ENCODE measurements at regions not wholly inside any gene's neighbourhood (a gene's known extent, or its start where the extent isn't known, plus 50 kb on each side); places are given as distances from the start of the nearest gene placed in this dataset.

DNA sequence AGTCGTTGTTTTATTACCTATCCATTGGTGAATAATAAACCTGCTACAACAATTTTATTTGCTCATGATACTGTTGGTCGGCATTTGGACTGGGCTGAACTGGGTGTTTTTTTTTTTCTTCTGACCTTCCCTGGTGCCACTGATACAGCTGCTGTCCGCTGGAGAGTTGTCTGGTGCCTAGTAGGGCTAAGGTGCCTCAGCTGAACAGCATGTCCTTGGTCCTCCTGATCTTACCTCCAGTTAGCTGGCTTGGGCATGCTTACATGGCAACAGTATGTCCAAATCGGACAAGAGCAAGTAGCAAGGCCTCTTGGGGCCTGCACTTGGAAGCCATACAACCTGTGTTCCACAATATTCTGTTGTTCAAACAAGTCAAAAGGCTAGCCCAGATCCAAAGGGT lies 563.4 kb downstream of the BMP2 start:
- Histone ChIP-seq H3K27me3 (ENCODE audit: insufficient read depth, low read length) (no peaks in the 10 kb centered on the region), H3K27ac (ENCODE audit: low read depth, low read length) (no peak overlapping the region), H3K4me3 (ENCODE audit: low read length in 2 of 2) (no peak overlapping the region), H3K4me1 (ENCODE audit: insufficient read depth, low read length) (no peaks in the 10 kb centered on the region), H3K9me3 (ENCODE audit: control insufficient read depth in 1 of 2, low read length in 2 of 2) (no peaks in the 10 kb centered on the region), H3K36me3 (ENCODE audit: insufficient read depth, low read length) (no peaks in the 10 kb centered on the region)
- no peaks in the 10 kb centered on the region for H3K4me1 Mint-ChIP-seq
- no peak overlapping the region for H3K27ac Mint-ChIP-seq
- no peaks in the 10 kb centered on the region for H3K36me3 Mint-ChIP-seq
- no peak overlapping the region for H3K4me3 Mint-ChIP-seq
- H3K27me3 Mint-ChIP-seq: no peaks in the 10 kb centered on the region
- DNase-seq: no peak
- CTCF ChIA-PET (ENCODE audit: partially characterized antibody): no interaction called here
- POLR2A ChIA-PET (ENCODE audit: partially characterized antibody): no interaction called here
- peaks cover 5 to 19% (median 12%) of the 10 kb centered on the region in 8 donors for H3K9me3 Mint-ChIP-seq
- intact Hi-C loops (cut with micrococcal nuclease): no loop called here

DNA sequence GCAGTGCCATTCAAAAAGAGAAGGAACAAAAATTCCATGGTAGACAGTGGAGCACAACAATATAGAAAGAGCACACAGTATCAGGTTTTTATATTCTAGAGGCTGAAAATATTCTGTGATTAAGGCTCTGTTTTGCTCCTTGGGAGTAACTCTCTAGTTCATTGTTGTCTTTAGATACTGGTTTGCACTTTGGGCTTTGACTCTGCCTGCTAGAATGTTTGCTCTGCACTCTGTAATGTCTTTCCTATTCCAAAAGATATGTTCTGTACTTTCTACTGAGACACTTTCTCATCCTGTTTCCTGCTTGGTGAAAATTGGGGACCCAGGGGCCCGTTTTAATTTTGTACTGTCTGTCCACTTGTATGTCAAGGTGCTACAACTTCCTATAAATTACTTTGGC lies 564.7 kb downstream of the BMP2 start:
- H3K36me3 Mint-ChIP-seq: no peaks in the 10 kb centered on the region
- no peaks in the 10 kb centered on the region for H3K27me3 Mint-ChIP-seq
- DNase-seq: no peak
- Histone ChIP-seq H3K27ac (ENCODE audit: low read depth, low read length) (no peak overlapping the region), H3K9me3 (ENCODE audit: control insufficient read depth in 1 of 2, low read length in 2 of 2) (no peaks in the 10 kb centered on the region), H3K4me1 (ENCODE audit: insufficient read depth, low read length) (no peaks in the 10 kb centered on the region), H3K27me3 (ENCODE audit: insufficient read depth, low read length) (no peaks in the 10 kb centered on the region), H3K36me3 (ENCODE audit: insufficient read depth, low read length) (no peaks in the 10 kb centered on the region), H3K4me3 (ENCODE audit: low read length in 2 of 2) (no peak overlapping the region)
- peaks cover 4 to 17% (median 11%) of the 10 kb centered on the region in 8 donors for H3K9me3 Mint-ChIP-seq
- no peak overlapping the region for H3K27ac Mint-ChIP-seq
- no peaks in the 10 kb centered on the region for H3K4me1 Mint-ChIP-seq
- CTCF ChIA-PET (ENCODE audit: partially characterized antibody): no interaction called here
- intact Hi-C loops (cut with micrococcal nuclease): no loop called here
- no peak overlapping the region for H3K4me3 Mint-ChIP-seq
- POLR2A ChIA-PET (ENCODE audit: partially characterized antibody): no interaction called here

DNA sequence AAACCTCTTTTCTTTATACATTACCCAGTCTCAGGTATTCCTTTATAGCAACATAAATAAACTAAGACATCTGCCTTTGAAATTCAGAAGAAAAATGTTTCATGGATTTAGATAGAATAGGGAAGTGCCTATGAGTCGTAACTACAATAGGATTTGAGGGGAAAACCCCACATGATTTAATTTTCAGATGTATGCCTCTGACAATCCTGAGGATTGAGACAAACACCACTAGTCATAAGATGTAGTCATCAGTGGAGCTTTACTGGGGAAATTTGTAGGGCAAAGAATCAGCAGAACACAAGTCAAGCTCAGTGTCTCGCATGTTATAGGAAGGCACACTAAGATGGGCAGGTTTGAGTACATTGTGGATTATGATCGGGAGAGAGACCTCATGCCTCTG lies 566.4 kb downstream of the BMP2 start:
- Mint-ChIP-seq H3K9me3 (peaks cover 4 to 22% (median 14%) of the 10 kb centered on the region in 8 donors), H3K4me3 (no peak overlapping the region), H3K4me1 (no peaks in the 10 kb centered on the region), H3K27ac (no peak overlapping the region), H3K36me3 (no peaks in the 10 kb centered on the region), H3K27me3 (no peaks in the 10 kb centered on the region)
- intact Hi-C loops (cut with micrococcal nuclease): no loop called here
- no peak overlapping the region for H3K4me3 ChIP-seq (ENCODE audit: low read length in 2 of 2)
- no peaks in the 10 kb centered on the region for H3K36me3 ChIP-seq (ENCODE audit: insufficient read depth, low read length)
- no peaks in the 10 kb centered on the region for H3K27me3 ChIP-seq (ENCODE audit: insufficient read depth, low read length)
- ChIA-PET CTCF (ENCODE audit: partially characterized antibody) (no interaction called here), POLR2A (ENCODE audit: partially characterized antibody) (no interaction called here)
- no peaks in the 10 kb centered on the region for H3K9me3 ChIP-seq (ENCODE audit: control insufficient read depth in 1 of 2, low read length in 2 of 2)
- H3K27ac ChIP-seq (ENCODE audit: low read depth, low read length): no peak overlapping the region
- no peaks in the 10 kb centered on the region for H3K4me1 ChIP-seq (ENCODE audit: insufficient read depth, low read length)
- DNase-seq: no peak

DNA sequence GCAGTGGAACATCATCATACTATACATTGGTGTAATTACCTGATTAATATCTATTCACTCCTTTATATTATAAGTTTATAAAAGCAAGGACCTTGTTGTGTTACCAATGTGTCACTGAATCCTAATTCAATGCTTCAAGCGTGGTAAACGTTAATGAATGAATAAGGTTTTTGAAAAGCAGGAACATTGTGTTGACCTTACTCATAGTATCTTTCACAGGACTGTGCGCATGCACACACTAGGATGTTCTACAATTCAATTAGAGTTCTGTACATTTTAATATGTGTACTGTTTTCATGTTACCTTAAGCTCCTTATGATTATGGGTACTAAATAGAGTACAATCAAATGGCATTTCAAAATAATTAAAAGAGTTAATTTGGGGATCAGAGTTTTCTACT lies 578.5 kb downstream of the BMP2 start:
- Histone ChIP-seq H3K4me3 (ENCODE audit: low read length in 2 of 2) (no peak overlapping the region), H3K36me3 (ENCODE audit: insufficient read depth, low read length) (no peaks in the 10 kb centered on the region), H3K9me3 (ENCODE audit: control insufficient read depth in 1 of 2, low read length in 2 of 2) (no peaks in the 10 kb centered on the region), H3K27me3 (ENCODE audit: insufficient read depth, low read length) (no peaks in the 10 kb centered on the region), H3K27ac (ENCODE audit: low read depth, low read length) (no peak overlapping the region), H3K4me1 (ENCODE audit: insufficient read depth, low read length) (no peaks in the 10 kb centered on the region)
- Mint-ChIP-seq H3K4me1 (no peaks in the 10 kb centered on the region), H3K27ac (no peak overlapping the region), H3K9me3 (peaks cover 0 to 9% (median 4%) of the 10 kb centered on the region in 8 donors), H3K36me3 (no peaks in the 10 kb centered on the region), H3K27me3 (no peaks in the 10 kb centered on the region), H3K4me3 (no peak overlapping the region)
- POLR2A ChIA-PET (ENCODE audit: partially characterized antibody): no interaction called here
- CTCF ChIA-PET (ENCODE audit: partially characterized antibody): no interaction called here
- no peak for DNase-seq
- intact Hi-C loops (cut with micrococcal nuclease): no loop called here

DNA sequence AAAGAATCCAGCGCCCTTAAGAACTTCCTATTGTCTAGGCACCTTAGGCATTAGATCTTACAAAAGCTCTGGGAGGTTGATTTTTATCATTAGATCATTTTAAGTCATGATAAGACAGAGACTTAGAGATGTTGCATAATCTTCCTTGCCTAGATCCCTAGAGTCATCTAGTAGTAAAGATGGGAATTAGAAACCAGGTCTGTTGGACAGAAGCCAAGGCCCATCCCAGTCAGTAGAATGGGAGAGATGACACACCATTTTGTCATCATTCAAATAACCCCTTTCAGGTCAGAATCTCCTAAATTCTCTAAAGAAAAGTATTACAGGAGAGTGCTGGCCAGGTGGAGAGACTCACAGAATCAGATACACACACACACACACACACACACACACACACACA lies 579.1 kb downstream of the BMP2 start:
- H3K4me1 Mint-ChIP-seq: no peaks in the 10 kb centered on the region
- ChIA-PET POLR2A (ENCODE audit: partially characterized antibody) (no interaction called here), CTCF (ENCODE audit: partially characterized antibody) (no interaction called here)
- no peaks in the 10 kb centered on the region for H3K4me1 ChIP-seq (ENCODE audit: insufficient read depth, low read length)
- H3K9me3 ChIP-seq (ENCODE audit: control insufficient read depth in 1 of 2, low read length in 2 of 2): no peaks in the 10 kb centered on the region
- H3K9me3 Mint-ChIP-seq: peaks cover 0 to 12% (median 4%) of the 10 kb centered on the region in 8 donors
- H3K27me3 Mint-ChIP-seq: no peaks in the 10 kb centered on the region
- intact Hi-C loops (cut with micrococcal nuclease): no loop called here
- no peak overlapping the region for H3K27ac ChIP-seq (ENCODE audit: low read depth, low read length)
- no peaks in the 10 kb centered on the region for H3K27me3 ChIP-seq (ENCODE audit: insufficient read depth, low read length)
- no peak overlapping the region for H3K4me3 Mint-ChIP-seq
- H3K36me3 Mint-ChIP-seq: no peaks in the 10 kb centered on the region
- no peak overlapping the region for H3K4me3 ChIP-seq (ENCODE audit: low read length in 2 of 2)
- no peak overlapping the region for H3K27ac Mint-ChIP-seq
- H3K36me3 ChIP-seq (ENCODE audit: insufficient read depth, low read length): no peaks in the 10 kb centered on the region
- no peak for DNase-seq

DNA sequence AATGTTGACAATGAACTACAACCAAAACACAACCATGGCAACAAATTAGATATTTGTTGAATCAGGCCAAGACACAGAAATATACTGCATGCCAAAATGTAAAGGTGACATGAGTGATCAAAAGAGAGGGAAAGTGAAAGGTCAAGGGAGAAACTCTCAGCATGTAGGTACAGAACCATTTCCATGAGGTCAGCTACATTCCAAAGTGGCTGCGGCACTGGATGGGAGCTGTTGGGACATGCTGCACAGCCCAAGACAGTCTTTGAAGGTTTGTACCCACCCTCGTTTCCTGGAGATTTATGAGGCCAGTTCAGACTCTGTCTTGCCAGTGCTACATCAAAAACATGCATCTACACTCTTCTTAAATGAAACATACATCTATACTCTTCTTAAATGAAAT lies 579.9 kb downstream of the BMP2 start:
- Mint-ChIP-seq H3K27ac (no peak overlapping the region), H3K36me3 (no peaks in the 10 kb centered on the region), H3K4me1 (no peaks in the 10 kb centered on the region), H3K27me3 (no peaks in the 10 kb centered on the region), H3K4me3 (no peak overlapping the region), H3K9me3 (peaks cover 0 to 12% (median 4%) of the 10 kb centered on the region in 8 donors)
- ChIA-PET POLR2A (ENCODE audit: partially characterized antibody) (no interaction called here), CTCF (ENCODE audit: partially characterized antibody) (no interaction called here)
- no peak overlapping the region for H3K27ac ChIP-seq (ENCODE audit: low read depth, low read length)
- no peaks in the 10 kb centered on the region for H3K9me3 ChIP-seq (ENCODE audit: control insufficient read depth in 1 of 2, low read length in 2 of 2)
- no peaks in the 10 kb centered on the region for H3K27me3 ChIP-seq (ENCODE audit: insufficient read depth, low read length)
- no peaks in the 10 kb centered on the region for H3K4me1 ChIP-seq (ENCODE audit: insufficient read depth, low read length)
- intact Hi-C loops (cut with micrococcal nuclease): no loop called here
- no peak overlapping the region for H3K4me3 ChIP-seq (ENCODE audit: low read length in 2 of 2)
- no peak for DNase-seq
- H3K36me3 ChIP-seq (ENCODE audit: insufficient read depth, low read length): no peaks in the 10 kb centered on the region

DNA sequence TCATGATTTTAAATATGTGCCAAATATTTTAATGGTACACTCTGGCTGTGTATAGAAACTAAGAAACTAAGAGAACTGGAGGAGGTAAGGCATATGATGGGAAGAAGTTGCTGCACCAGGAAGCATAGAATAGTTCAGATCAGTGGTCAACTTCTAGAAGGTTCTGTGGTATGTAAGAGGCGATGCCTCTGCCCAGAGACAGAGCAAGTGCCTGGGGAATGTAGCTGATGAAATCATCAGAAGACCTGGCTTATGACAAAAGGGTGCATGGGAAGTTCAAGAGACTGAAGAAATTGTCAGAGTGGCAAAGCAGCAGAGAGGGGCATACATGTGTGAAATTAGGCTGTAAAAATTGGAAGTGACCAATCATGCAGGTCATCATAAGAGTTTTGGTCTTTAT lies 580.8 kb downstream of the BMP2 start:
- POLR2A ChIA-PET (ENCODE audit: partially characterized antibody): no interaction called here
- Histone ChIP-seq H3K27ac (ENCODE audit: low read depth, low read length) (no peak overlapping the region), H3K27me3 (ENCODE audit: insufficient read depth, low read length) (no peaks in the 10 kb centered on the region), H3K9me3 (ENCODE audit: control insufficient read depth in 1 of 2, low read length in 2 of 2) (no peaks in the 10 kb centered on the region), H3K36me3 (ENCODE audit: insufficient read depth, low read length) (no peaks in the 10 kb centered on the region), H3K4me3 (ENCODE audit: low read length in 2 of 2) (no peak overlapping the region), H3K4me1 (ENCODE audit: insufficient read depth, low read length) (no peaks in the 10 kb centered on the region)
- intact Hi-C loops (cut with micrococcal nuclease): no loop called here
- Mint-ChIP-seq H3K27me3 (no peaks in the 10 kb centered on the region), H3K9me3 (peaks cover 0 to 13% (median 4%) of the 10 kb centered on the region in 8 donors), H3K4me3 (no peak overlapping the region), H3K36me3 (no peaks in the 10 kb centered on the region), H3K4me1 (no peaks in the 10 kb centered on the region), H3K27ac (no peak overlapping the region)
- no peak for DNase-seq
- CTCF ChIA-PET (ENCODE audit: partially characterized antibody): no interaction called here

DNA sequence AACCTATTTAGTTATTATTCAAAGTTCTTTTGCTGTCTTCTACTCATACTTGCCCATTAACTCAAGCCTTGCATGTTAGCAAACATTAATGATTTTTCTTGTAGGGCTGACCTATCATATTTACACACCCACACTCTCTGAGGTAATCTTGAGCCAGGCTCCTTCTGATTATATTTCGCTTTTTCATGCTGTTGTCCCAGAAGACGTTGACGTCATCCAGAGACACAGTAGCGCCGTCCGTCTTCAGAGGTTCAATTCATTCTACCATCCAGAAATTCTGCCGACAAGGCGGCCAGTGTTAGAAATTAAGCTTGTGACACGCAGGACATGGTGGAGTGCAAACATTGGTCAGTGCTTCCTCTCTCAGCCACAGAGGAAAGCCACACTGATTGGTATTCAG lies 584.7 kb downstream of the BMP2 start:
- no peak for DNase-seq
- Mint-ChIP-seq H3K4me1 (no peaks in the 10 kb centered on the region), H3K4me3 (no peak overlapping the region), H3K27me3 (no peaks in the 10 kb centered on the region), H3K36me3 (no peaks in the 10 kb centered on the region), H3K27ac (no peak overlapping the region), H3K9me3 (peaks cover 0 to 16% (median 3%) of the 10 kb centered on the region in 8 donors)
- no peaks in the 10 kb centered on the region for H3K9me3 ChIP-seq (ENCODE audit: control insufficient read depth in 1 of 2, low read length in 2 of 2)
- H3K27me3 ChIP-seq (ENCODE audit: insufficient read depth, low read length): no peaks in the 10 kb centered on the region
- no peaks in the 10 kb centered on the region for H3K4me1 ChIP-seq (ENCODE audit: insufficient read depth, low read length)
- POLR2A ChIA-PET (ENCODE audit: partially characterized antibody): no interaction called here
- H3K36me3 ChIP-seq (ENCODE audit: insufficient read depth, low read length): no peaks in the 10 kb centered on the region
- intact Hi-C loops (cut with micrococcal nuclease): no loop called here
- no peak overlapping the region for H3K27ac ChIP-seq (ENCODE audit: low read depth, low read length)
- CTCF ChIA-PET (ENCODE audit: partially characterized antibody): no interaction called here
- no peak overlapping the region for H3K4me3 ChIP-seq (ENCODE audit: low read length in 2 of 2)
